Kidney (tissue), 13 donors: ENCODE measurements at regions not wholly inside any gene's neighbourhood (a gene's known extent, or its start where the extent isn't known, plus 50 kb on each side); places are given as distances from the start of the nearest gene placed in this dataset.

Experiments used
- DNase-seq, 5 donors: peaks; one replicate each; pipeline ENCODE4 v3.0.0-alpha.2; 2013 to 2020
- FAIRE-seq: peaks from 2 replicates; lab custom pipeline; 2012; peaks lifted over from hg19 to GRCh38; lab: Jason Lieb, UNC
- H3K27ac ChIP-seq, 2 donors: one replicate each; pipeline ENCODE4 v1.7.0; 2013; ENCODE audit warnings: low read depth in 2 of 2, low read length in 2 of 2, inconsistent platforms in 1 of 2
- H3K27me3 ChIP-seq: one replicate; pipeline ENCODE4 v1.7.1; 2013; ENCODE audit warnings: low read length, inconsistent platforms; ENCODE audit not compliant: control insufficient read depth, insufficient read depth
- H3K36me3 ChIP-seq, 3 donors: one replicate each; pipeline versions ENCODE4 v1.7.0 to v1.7.1; 2013; ENCODE audit warnings: low read length in 3 of 3, control low read depth in 1 of 3, inconsistent platforms in 1 of 3; ENCODE audit not compliant: insufficient read depth in 3 of 3, control insufficient read depth in 2 of 3
- H3K4me1 ChIP-seq, 3 donors: one replicate each; pipeline versions ENCODE4 v1.7.0 to v1.7.1; 2013; ENCODE audit warnings: low read length in 3 of 3, inconsistent platforms in 1 of 3, low read depth in 1 of 3; ENCODE audit not compliant: control insufficient read depth in 2 of 3, insufficient read depth in 2 of 3
- H3K4me3 ChIP-seq, 3 donors: one replicate each; pipeline versions ENCODE4 v1.7.0 to v1.8.1; 2013; ENCODE audit warnings: low read length in 3 of 3, control low read depth in 1 of 3, inconsistent platforms in 1 of 3
- H3K9ac ChIP-seq, 3 donors: one replicate each; pipeline versions ENCODE4 v1.7.0 to v1.7.1; 2013; ENCODE audit warnings: low read length in 3 of 3, control low read depth in 1 of 3, inconsistent platforms in 1 of 3
- H3K9me3 ChIP-seq, 3 donors: one replicate each; pipeline versions ENCODE4 v1.7.0 to v1.7.1; 2013; ENCODE audit warnings: low read length in 3 of 3, control low read depth in 1 of 3, inconsistent platforms in 1 of 3; ENCODE audit not compliant: control insufficient read depth in 2 of 3, insufficient read depth in 1 of 3
- intact Hi-C: fragments of 100-400 bp; cut with DNase I; formaldehyde crosslinking; loops from one replicate; pipeline ENCODE4 v1.11.1; 2022
- TF ChIP-seq, protein P1 (sequence below): IDR thresholded peaks from 3 replicates; pipeline ENCODE4 v1.5.1; 2012; ENCODE audit warnings: mild to moderate bottlenecking, moderate library complexity, borderline replicate concordance; ENCODE audit not compliant: insufficient read depth; ENCODE audit errors: extremely low read depth
- donor health status: control.
- donor health status: control.
- donor health status: control.
- donor health status: control.
- donor health status: control.
- donor health status: DM: yes; HTN: yes; CAD: no.
- donor health status: Normal renal cell carcinoma (clear cell type).

DNA sequence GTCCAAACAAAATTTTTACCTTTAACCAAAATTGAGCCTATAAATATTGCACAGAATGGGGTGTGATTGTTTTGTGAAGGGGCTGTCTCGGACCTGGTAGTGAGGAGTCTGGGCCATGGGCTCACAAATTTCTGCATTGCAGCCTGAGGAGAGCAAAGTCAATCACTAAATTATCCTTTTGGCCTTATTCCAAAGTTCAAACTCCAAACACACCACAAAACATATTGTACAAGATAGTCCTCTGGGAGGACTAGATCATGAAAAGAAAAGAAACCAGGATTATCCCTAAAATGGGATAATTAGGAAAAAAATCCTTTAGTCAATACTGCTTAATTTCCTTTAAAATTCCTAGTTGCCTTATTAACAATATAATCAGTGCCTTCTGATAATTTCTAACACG, 115.5 kb downstream of the BUB3 start:
- TF ChIP-seq, protein P1, sequence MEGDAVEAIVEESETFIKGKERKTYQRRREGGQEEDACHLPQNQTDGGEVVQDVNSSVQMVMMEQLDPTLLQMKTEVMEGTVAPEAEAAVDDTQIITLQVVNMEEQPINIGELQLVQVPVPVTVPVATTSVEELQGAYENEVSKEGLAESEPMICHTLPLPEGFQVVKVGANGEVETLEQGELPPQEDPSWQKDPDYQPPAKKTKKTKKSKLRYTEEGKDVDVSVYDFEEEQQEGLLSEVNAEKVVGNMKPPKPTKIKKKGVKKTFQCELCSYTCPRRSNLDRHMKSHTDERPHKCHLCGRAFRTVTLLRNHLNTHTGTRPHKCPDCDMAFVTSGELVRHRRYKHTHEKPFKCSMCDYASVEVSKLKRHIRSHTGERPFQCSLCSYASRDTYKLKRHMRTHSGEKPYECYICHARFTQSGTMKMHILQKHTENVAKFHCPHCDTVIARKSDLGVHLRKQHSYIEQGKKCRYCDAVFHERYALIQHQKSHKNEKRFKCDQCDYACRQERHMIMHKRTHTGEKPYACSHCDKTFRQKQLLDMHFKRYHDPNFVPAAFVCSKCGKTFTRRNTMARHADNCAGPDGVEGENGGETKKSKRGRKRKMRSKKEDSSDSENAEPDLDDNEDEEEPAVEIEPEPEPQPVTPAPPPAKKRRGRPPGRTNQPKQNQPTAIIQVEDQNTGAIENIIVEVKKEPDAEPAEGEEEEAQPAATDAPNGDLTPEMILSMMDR: no peak
- DNase-seq (no peak), FAIRE-seq (no peak)
- no peaks in the 10 kb centered on the region for H3K36me3 ChIP-seq
- intact Hi-C loops: no loop called here
- H3K9me3 ChIP-seq: no peaks in the 10 kb centered on the region
- no peak overlapping the region for H3K27ac ChIP-seq
- no peaks in the 10 kb centered on the region for H3K4me1 ChIP-seq
- peaks cover 2% of the 10 kb centered on the region for H3K27me3 ChIP-seq
- no peak overlapping the region for H3K4me3 ChIP-seq
- no peak overlapping the region for H3K9ac ChIP-seq

DNA sequence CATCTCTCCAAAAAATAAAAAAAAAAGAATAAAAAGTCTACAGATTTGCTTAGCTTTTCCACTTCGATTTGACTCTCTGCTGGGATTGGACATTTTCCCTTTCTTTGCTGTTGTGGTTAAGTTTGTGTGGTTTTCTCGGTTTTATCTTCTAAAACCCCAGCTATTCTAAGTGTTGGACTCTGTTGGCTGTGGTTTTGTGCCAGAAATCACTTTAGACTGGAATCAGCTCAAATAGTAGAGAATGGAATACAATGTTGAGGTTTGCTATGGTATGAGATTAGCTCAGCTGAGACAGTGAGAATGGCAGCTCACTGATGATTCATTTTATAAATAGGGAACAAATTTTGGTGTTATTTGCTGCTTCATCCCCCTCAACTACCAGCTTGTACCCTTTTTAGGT, 116.0 kb downstream of the BUB3 start:
- intact Hi-C loops: no loop called here
- FAIRE-seq: no peak

DNA sequence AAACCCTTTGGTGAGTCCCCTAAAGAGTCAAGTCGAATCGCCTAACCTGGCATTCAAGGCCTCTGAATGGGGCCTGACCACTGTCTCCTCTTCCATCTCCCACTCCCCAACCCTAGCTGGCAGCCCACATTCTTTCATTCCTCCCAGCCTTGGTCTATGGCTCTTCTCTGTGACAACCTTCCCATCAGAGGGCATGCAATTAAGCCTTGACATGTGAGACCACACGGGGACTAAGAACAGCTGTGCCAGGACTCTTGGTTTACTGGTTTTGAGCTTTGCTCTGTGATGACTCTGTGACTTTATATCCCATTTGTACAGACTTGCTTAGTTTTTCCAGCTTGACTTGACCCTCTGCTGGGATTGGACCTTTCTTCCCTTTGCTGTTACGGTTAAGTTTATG, 116.6 kb downstream of the BUB3 start:
- Histone ChIP-seq H3K27ac (no peak overlapping the region), H3K36me3 (no peaks in the 10 kb centered on the region), H3K4me1 (no peaks in the 10 kb centered on the region), H3K27me3 (peaks cover 4% of the 10 kb centered on the region), H3K4me3 (no peak overlapping the region), H3K9me3 (no peaks in the 10 kb centered on the region), H3K9ac (no peak overlapping the region)
- TF ChIP-seq, protein P1: no peak
- DNase-seq: no peak
- no peak for FAIRE-seq
- intact Hi-C loops: no loop called here

More for the DNA sequence above, 116.0 kb downstream of the BUB3 start:
- Histone ChIP-seq H3K36me3 (no peaks in the 10 kb centered on the region), H3K27me3 (peaks cover 2% of the 10 kb centered on the region), H3K4me1 (no peaks in the 10 kb centered on the region), H3K27ac (no peak overlapping the region), H3K9ac (no peak overlapping the region), H3K9me3 (no peaks in the 10 kb centered on the region), H3K4me3 (no peak overlapping the region)
- TF ChIP-seq, protein P1: no peak
- no peak for DNase-seq

DNA sequence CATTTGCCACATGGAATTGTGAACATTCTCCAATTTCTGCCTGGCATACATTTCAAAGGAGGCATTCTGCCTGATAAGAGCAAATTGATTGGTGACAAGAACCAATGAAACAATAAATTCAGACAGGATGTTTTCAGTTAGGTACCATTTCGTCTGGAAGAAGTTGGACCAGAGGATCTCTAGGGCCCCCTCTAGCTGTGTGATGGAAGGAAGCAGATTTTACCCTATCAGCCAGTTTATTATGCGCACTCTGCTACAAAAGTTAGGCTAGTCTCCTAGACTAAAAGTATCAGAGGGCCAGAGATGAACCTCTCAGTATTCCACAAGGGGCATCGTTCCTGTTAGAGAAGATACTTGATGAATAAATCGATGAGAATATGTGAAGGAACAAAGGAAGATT, 118.0 kb downstream of the BUB3 start:
- FAIRE-seq (no peak), DNase-seq (no peak)
- Histone ChIP-seq H3K9ac (no peak overlapping the region), H3K27ac (no peak overlapping the region), H3K4me3 (no peak overlapping the region), H3K9me3 (peaks cover 0 to 7% (median 0%) of the 10 kb centered on the region in 3 donors), H3K4me1 (no peaks in the 10 kb centered on the region), H3K27me3 (peaks cover 4% of the 10 kb centered on the region), H3K36me3 (no peaks in the 10 kb centered on the region)
- intact Hi-C loops: no loop called here
- TF ChIP-seq, protein P1: no peak
